ENCODE measurements at regions not wholly inside any gene's neighbourhood (a gene's known extent, or its start where the extent isn't known, plus 50 kb on each side); places are given as distances from the start of the nearest gene placed in this dataset.
A peak's percentile ranks its signal among the peaks of the same experiment; 100 is the strongest.
"Not testable (repeated sequence)": the region's sequence is repeated elsewhere in the genome, so short reads cannot be mapped to it uniquely, and the experiment has no call there.

GRCh38 chr9:91512235-91512634 lies 88.6 kb upstream of the NFIL3 start:
- DNase-seq, result not testable (repeated sequence)

- DNase-seq, result no peak
These were observed 80.0 kb upstream of the NFIL3 start for GRCh38 chr9:91503673-91504081.

GRCh38 chr9:91502913-91503672 lies 79.5 kb upstream of the NFIL3 start:
- DNase-seq, result no peak

- DNase-seq, result no peak
These were observed 78.8 kb upstream of the NFIL3 start for GRCh38 chr9:91502475-91502874.

GRCh38 chr9:91500509-91501014 lies 76.9 kb upstream of the NFIL3 start:
- DNase-seq, result peak; percentile 71

GRCh38 chr9:91496351-91496750 lies 72.7 kb upstream of the NFIL3 start:
- DNase-seq, result no peak

GRCh38 chr9:91495450-91495849 lies 71.8 kb upstream of the NFIL3 start:
- peak; percentile 97 for DNase-seq

GRCh38 chr9:91494751-91495150 lies 71.1 kb upstream of the NFIL3 start:
- DNase-seq, result no peak

- DNase-seq, result no peak
These were observed 68.6 kb upstream of the NFIL3 start for GRCh38 chr9:91492237-91492636.

- DNase-seq, result no peak
These were observed 68.0 kb upstream of the NFIL3 start for GRCh38 chr9:91491624-91492023.

- DNase-seq, result peak; percentile 66
These were observed 65.8 kb upstream of the NFIL3 start for GRCh38 chr9:91489361-91489899.

- DNase-seq, result no peak
These were observed 64.7 kb upstream of the NFIL3 start for GRCh38 chr9:91488341-91488740.

GRCh38 chr9:91486699-91487497 lies 63.3 kb upstream of the NFIL3 start:
- peak; percentile 74 for DNase-seq

- DNase-seq, result no peak
These were observed 61.4 kb upstream of the NFIL3 start for GRCh38 chr9:91485006-91485405.

GRCh38 chr9:91483835-91484234 lies 60.2 kb upstream of the NFIL3 start:
- DNase-seq, result no peak

GRCh38 chr9:91483189-91483691 lies 59.6 kb upstream of the NFIL3 start:
- no peak for DNase-seq

GRCh38 chr9:91481972-91482371 lies 58.3 kb upstream of the NFIL3 start:
- DNase-seq, result no peak

GRCh38 chr9:91477106-91477505 lies 53.5 kb upstream of the NFIL3 start:
- no peak for DNase-seq

GRCh38 chr9:91474656-91475055 lies 51.0 kb upstream of the NFIL3 start:
- peak; percentile 27 for DNase-seq

Measured in fibroblast of upper back skin (primary cell).